Anterior cingulate cortex (tissue), 58 donors: ENCODE measurements at regions not wholly inside any gene's neighbourhood (a gene's known extent, or its start where the extent isn't known, plus 50 kb on each side); places are given as distances from the start of the nearest gene placed in this dataset.
A peak's percentile ranks its signal among the peaks of the same experiment; 100 is the strongest.

Experiments used
- DNase-seq, 58 donors: peaks; one replicate each; lab custom pipeline; 2025; lab: John Stamatoyannopoulos, UW

GRCh38 chr15:62456011-62456920 lies 291.2 kb upstream of the C2CD4B start:
- peak in 5 of 58 donors; percentile 9 to 60 (median 29) for DNase-seq

GRCh38 chr15:62457100-62457499 lies 292.0 kb upstream of the C2CD4B start:
- DNase-seq = no peak

GRCh38 chr15:62459875-62460274 lies 294.8 kb upstream of the C2CD4B start:
- no peak for DNase-seq

DNA sequence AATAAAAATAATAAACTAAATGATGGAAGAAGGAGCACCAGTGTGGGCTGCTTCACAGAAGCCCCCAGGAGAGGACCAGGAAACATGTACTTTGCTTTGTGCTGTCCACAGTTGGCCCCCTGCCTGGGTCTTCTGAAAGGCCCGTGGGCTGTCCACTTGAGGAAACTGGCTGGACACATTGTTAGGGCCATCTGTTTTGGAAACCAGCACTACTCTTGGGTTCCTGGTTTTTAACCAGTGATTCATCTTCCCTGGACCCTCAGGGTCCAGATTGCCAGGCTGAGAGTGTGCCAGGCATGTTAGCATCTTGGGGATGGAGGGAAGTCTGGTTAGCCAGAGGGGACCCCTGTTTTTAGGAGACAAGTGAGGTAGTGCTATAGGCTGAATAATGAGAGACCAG lies 297.2 kb upstream of the C2CD4B start:
- DNase-seq = no peak

- DNase-seq = no peak
Observed at GRCh38 chr15:62462721-62463120, 297.6 kb upstream of the C2CD4B start.

- DNase-seq = no peak
Observed at GRCh38 chr15:62464705-62465104, 299.6 kb upstream of the C2CD4B start.

DNA sequence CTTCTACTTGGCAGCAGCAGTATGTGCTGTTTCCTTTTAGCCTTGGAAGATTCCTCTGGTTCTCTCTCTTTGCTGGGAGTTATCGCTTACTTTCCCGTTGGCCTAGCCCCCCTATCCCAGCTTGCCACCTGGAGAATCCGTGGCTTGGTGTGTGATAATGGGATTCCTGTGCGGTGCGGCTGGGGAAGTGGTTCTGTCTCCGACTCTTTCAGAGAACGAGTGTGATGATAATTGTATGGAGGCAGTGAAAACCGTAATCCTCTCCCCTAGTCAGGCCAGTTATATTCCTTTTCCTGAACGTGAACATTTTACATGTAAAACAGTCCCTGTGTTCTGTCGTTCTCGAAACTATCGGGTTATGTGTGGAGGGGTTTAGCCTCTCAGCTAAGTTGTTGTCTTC lies 300.1 kb upstream of the C2CD4B start:
- DNase-seq = no peak

GRCh38 chr15:62469478-62469873 lies 304.4 kb upstream of the C2CD4B start:
- peak in 19 of 58 donors; percentile 11 to 76 (median 29) for DNase-seq

GRCh38 chr15:62469874-62470688 lies 305.0 kb upstream of the C2CD4B start:
- peak in 15 of 58 donors; percentile 6 to 70 (median 32) for DNase-seq

DNA sequence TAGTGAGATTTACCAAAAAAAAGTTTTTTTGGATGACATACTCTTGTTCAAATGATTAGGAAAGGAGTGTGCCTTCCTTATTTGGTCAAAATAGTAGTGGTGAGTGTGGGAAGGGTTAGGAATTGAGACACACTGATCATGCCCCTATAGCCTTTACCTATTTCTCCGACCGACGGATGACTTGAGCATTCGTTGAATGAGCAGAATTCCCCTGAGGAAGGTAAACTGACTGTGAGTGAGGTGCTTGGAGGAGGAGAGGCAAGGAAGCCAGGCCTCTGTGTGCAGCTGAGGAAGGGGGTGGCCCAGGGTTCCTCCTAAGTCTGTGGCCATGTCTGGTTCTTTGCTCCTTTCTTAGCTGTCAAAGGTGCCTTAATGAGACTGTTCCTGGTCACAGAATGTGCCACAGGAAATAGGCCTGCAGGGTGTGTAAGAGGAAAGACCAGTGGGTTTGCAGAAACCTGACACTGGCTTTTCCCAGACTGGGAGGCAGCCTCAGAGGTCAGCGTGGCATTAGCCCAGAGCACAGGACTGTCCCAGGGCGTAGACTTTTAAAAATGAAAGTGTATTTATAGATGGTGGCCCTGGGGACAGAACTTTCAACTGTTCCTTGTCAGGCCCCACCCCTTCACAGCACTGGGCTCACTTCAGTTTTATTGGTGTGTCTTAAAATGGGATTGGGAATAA lies 307.7 kb upstream of the C2CD4B start:
- no peak for DNase-seq

GRCh38 chr15:62474021-62474770 lies 309.1 kb upstream of the C2CD4B start:
- no peak for DNase-seq

DNA sequence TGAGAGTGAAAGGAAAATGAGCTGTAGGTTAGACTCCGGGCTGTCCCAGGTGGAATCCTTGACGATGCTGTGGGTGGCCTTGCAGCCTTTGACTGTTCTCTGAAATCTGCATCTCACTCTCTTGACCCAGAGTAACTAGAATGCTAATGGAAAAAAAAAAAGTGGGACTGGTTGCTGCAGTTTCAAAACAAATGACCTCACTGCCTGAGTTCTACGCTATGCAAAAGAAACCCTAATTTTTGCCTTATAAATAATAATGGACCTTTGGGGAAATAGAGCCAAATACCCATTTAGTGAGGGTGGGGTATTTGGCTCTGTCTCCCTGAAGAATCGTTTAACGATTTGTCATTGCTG lies 309.7 kb upstream of the C2CD4B start:
- DNase-seq = no peak

DNA sequence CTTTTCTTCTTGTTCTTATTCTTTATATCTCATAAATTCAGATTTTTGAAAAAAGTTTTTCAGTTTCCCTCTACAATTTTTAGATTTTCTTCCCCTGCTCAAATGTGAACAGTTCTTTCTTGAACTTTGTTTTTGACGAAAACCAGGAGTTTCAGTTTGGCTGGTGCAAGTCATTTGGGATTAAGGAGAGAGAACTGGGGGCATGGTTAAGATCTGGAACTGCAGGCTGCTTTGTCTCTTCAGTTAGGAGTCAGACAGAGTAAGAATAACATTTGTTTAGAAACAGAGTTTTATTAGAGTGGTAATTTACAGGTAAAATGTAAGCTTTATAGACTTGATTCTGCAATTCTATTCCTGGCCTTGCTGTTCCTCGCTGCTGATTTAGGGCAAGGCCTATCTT lies 310.5 kb upstream of the C2CD4B start:
- no peak for DNase-seq

- DNase-seq = no peak
Observed at GRCh38 chr15:62476163-62476562, 311.1 kb upstream of the C2CD4B start.

DNA sequence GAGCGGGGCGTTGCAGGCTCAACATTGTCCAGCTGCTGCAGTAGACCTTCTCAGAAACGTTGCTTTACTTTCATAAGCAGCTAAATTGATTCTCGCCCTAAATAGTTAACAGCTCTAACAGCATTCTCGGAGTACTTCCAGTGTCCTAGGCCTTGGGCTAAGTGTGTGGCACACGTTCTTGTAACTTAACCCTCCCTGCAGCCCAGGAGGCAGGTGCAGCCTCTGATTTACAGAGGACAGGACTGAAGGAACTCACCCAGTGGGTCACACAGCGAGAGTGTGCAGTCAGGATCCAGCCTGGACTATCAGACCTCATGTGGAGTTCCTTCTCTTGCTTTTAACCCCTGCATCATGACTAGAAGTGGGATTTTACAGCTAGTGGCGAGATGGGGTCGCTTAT lies 312.8 kb upstream of the C2CD4B start:
- no peak for DNase-seq

DNA sequence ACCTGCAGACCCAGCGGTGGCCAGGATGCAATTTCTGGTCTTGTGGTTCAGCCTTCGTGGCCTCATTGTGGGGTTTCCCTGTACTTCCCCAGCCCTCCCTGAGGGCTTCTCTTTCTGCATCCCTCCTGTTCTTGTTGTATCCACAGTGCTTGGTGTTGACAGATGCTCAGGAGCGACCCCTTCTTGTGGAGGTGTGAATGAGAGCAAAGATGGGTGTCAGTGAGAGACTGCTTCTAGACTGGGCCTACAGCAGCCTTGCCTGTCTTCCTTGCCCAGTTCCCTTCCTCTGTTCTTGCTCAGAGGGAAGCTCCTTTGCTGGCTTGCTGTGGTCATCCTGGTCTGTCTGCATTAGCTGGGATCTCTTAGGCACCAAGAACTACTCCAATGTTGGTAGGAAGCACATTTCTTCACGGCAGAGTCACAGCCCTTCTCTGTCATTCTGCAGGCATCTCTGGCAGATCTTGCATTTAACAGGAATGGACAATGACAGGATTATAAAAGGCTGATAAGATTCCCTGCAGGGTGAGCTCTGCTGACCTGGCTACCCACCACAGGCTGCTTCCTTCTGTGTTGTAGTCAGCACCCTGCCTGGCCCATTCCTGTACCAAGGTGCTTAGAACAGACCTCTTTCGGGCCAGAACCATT lies 317.8 kb upstream of the C2CD4B start:
- no peak for DNase-seq

DNA sequence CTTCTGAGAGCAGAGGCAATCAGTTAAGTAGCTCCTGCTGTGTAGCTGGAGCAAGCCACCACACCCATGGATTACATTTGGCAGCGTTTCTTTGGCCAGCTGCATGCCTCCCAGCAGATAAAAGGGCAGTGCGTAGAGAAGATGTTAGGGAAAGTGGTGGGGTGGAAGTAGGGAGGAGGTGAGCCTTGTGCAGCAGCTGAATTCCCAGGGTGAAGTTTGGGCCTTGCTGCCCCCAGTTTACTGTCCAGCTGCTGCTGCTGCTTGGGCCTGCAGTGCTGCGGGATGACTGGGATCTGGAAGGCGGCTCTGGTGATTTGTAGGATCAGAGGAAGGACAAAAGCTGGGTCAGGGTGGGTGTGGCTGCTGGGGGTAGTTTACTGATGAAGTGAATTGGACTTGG lies 318.7 kb upstream of the C2CD4B start:
- DNase-seq = no peak

GRCh38 chr15:62485170-62485720 lies 320.2 kb upstream of the C2CD4B start:
- no peak for DNase-seq

GRCh38 chr15:62486041-62486440 lies 321.0 kb upstream of the C2CD4B start:
- no peak for DNase-seq

- no peak for DNase-seq
Observed at GRCh38 chr15:62488387-62488786, 323.3 kb upstream of the C2CD4B start.
